ENCODE measurements at regions not wholly inside any gene's neighbourhood (a gene's known extent, or its start where the extent isn't known, plus 50 kb on each side); places are given as distances from the start of the nearest gene placed in this dataset.

GRCh38 chr4:35802644-35803043 lies 441.7 kb downstream of the ARAP2 start:
- TF ChIP-seq, protein P1, sequence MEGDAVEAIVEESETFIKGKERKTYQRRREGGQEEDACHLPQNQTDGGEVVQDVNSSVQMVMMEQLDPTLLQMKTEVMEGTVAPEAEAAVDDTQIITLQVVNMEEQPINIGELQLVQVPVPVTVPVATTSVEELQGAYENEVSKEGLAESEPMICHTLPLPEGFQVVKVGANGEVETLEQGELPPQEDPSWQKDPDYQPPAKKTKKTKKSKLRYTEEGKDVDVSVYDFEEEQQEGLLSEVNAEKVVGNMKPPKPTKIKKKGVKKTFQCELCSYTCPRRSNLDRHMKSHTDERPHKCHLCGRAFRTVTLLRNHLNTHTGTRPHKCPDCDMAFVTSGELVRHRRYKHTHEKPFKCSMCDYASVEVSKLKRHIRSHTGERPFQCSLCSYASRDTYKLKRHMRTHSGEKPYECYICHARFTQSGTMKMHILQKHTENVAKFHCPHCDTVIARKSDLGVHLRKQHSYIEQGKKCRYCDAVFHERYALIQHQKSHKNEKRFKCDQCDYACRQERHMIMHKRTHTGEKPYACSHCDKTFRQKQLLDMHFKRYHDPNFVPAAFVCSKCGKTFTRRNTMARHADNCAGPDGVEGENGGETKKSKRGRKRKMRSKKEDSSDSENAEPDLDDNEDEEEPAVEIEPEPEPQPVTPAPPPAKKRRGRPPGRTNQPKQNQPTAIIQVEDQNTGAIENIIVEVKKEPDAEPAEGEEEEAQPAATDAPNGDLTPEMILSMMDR (IDR thresholded peaks at IDR 0.05; ENCODE audit: low read length) = no peak
- no peak for TF ChIP-seq EZH2 (IDR thresholded peaks at IDR 0.05; ENCODE audit: borderline replicate concordance, low read length)

Data from OCI-LY1 (cell line).